ENCODE measurements at regions not wholly inside any gene's neighbourhood (a gene's known extent, or its start where the extent isn't known, plus 50 kb on each side); places are given as distances from the start of the nearest gene placed in this dataset.

DNA sequence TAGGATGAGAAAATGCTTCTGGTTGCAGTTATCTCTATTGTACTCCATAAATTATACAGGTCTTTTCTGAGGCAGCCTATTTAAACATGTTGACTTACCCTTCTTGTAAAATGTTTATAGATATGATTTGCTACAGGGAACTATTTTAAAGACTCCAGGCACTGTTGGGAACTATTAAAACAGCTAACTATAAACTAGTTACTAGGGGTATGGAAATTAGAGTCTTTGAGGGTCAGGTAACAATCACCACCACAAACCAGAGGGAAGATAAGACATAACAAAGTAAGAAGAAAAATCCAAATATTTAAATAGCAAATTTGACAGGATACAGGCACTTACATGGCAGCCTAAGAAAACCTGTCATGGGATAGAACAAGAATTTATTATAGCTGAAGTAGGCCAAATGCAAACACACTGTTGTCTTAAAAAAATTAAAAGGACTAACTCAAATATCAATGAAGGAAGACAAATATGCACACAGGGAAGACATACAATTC lies 251.0 kb upstream of the CWC22 start:
- Histone ChIP-seq H3K9ac (no peak overlapping the region), H3K79me2 (ENCODE audit: insufficient read depth) (no peaks in the 10 kb centered on the region), H3F3A (replicated peaks; ENCODE audit: insufficient read depth) (no peaks in the 10 kb centered on the region), H3K9me2 (no peaks in the 10 kb centered on the region), H3K27me3 (ENCODE audit: insufficient read depth) (no peaks in the 10 kb centered on the region), H3K9me3 (no peaks in the 10 kb centered on the region), H3K4me3 (ENCODE audit: low read depth in 2 of 2, low read length in 1 of 2) (no peak overlapping the region), H3K27ac (ENCODE audit: low read depth in 2 of 2, low read length in 1 of 2) (no peak overlapping the region), H3K4me1 (ENCODE audit: control insufficient read depth in 1 of 2, insufficient read depth in 2 of 2, low read depth in 1 of 2, low read length in 1 of 2) (no peaks in the 10 kb centered on the region), H4K20me1 (ENCODE audit: insufficient read depth) (no peaks in the 10 kb centered on the region), H3K4me2 (no peak overlapping the region), H3K36me3 (replicated peaks in 1 of 2; ENCODE audit: control insufficient read depth in 1 of 2, insufficient read depth in 2 of 2, low read length in 1 of 2) (no peaks in the 10 kb centered on the region), H2AFZ (ENCODE audit: low read depth) (no peak overlapping the region)
- TF ChIP-seq MEF2A (IDR thresholded peaks at IDR 0.05; ENCODE audit: borderline replicate concordance, low read depth) (no peak), JUND (IDR thresholded peaks at IDR 0.05) (no peak), TEAD4 (IDR thresholded peaks at IDR 0.05; ENCODE audit: borderline replicate concordance, insufficient read depth) (no peak), USF2 (IDR thresholded peaks at IDR 0.05; ENCODE audit: borderline replicate concordance, low read depth, low read length) (no peak), EZH2phosphoT487 (IDR thresholded peaks at IDR 0.05; ENCODE audit: borderline replicate concordance, low read depth) (no peak), SMC3 (IDR thresholded peaks at IDR 0.05; ENCODE audit: low read depth, low read length) (no peak)
- ChIA-PET POLR2A (no interaction called here), CTCF (no interaction called here)
- DNase-seq, result no peak

DNA sequence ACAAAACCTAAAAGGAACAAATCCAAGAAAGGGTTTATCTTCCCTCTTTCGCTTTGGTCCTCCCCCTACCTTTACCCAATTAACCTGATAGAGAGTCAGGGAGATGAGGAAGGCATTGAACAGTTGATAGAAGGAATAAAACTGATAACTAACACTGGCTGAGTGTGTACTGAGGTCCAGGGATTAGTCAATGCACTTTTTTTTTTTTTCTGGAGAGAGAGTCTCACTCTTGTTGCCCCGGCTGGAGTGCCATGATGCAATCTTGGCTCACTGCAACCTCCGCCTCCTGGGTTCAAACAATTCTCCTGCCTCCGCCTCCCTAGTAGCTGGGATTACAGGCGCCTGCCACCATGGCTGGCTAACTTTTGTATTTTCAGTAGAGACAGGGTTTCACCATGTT lies 250.2 kb upstream of the CWC22 start:
- Histone ChIP-seq H3K9me3 (no peaks in the 10 kb centered on the region), H3K27me3 (ENCODE audit: insufficient read depth) (no peaks in the 10 kb centered on the region), H3K9me2 (no peaks in the 10 kb centered on the region), H3F3A (replicated peaks; ENCODE audit: insufficient read depth) (no peaks in the 10 kb centered on the region), H3K9ac (no peak overlapping the region), H3K4me3 (ENCODE audit: low read depth in 2 of 2, low read length in 1 of 2) (no peak overlapping the region), H3K79me2 (ENCODE audit: insufficient read depth) (no peaks in the 10 kb centered on the region), H3K4me1 (ENCODE audit: control insufficient read depth in 1 of 2, insufficient read depth in 2 of 2, low read depth in 1 of 2, low read length in 1 of 2) (no peaks in the 10 kb centered on the region), H3K27ac (ENCODE audit: low read depth in 2 of 2, low read length in 1 of 2) (no peak overlapping the region), H3K4me2 (no peak overlapping the region), H3K36me3 (replicated peaks in 1 of 2; ENCODE audit: control insufficient read depth in 1 of 2, insufficient read depth in 2 of 2, low read length in 1 of 2) (no peaks in the 10 kb centered on the region), H4K20me1 (ENCODE audit: insufficient read depth) (no peaks in the 10 kb centered on the region), H2AFZ (ENCODE audit: low read depth) (no peak overlapping the region)
- TF ChIP-seq TAF1 (IDR thresholded peaks at IDR 0.05; ENCODE audit: borderline replicate concordance, low read depth, low read length) (no peak), YY1 (IDR thresholded peaks at IDR 0.05; ENCODE audit: low read depth) (no peak), RFX5 (IDR thresholded peaks at IDR 0.05; ENCODE audit: low read length) (no peak), RAD21 (IDR thresholded peaks at IDR 0.05; ENCODE audit: low read length) (no peak), SIN3A (IDR thresholded peaks at IDR 0.05; ENCODE audit: borderline replicate concordance, low read depth, low read length) (no peak), NRF1 (IDR thresholded peaks at IDR 0.05; ENCODE audit: low read depth, low read length) (no peak), GABPA (IDR thresholded peaks at IDR 0.05; ENCODE audit: low read depth) (no peak), SMC3 (IDR thresholded peaks at IDR 0.05; ENCODE audit: low read depth, low read length) (no peak), MEF2A (IDR thresholded peaks at IDR 0.05; ENCODE audit: borderline replicate concordance, low read depth) (no peak)
- TF ChIP-seq, protein P1, sequence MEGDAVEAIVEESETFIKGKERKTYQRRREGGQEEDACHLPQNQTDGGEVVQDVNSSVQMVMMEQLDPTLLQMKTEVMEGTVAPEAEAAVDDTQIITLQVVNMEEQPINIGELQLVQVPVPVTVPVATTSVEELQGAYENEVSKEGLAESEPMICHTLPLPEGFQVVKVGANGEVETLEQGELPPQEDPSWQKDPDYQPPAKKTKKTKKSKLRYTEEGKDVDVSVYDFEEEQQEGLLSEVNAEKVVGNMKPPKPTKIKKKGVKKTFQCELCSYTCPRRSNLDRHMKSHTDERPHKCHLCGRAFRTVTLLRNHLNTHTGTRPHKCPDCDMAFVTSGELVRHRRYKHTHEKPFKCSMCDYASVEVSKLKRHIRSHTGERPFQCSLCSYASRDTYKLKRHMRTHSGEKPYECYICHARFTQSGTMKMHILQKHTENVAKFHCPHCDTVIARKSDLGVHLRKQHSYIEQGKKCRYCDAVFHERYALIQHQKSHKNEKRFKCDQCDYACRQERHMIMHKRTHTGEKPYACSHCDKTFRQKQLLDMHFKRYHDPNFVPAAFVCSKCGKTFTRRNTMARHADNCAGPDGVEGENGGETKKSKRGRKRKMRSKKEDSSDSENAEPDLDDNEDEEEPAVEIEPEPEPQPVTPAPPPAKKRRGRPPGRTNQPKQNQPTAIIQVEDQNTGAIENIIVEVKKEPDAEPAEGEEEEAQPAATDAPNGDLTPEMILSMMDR (IDR thresholded peaks at IDR 0.05), result no peak
- TF ChIP-seq, protein P2, sequence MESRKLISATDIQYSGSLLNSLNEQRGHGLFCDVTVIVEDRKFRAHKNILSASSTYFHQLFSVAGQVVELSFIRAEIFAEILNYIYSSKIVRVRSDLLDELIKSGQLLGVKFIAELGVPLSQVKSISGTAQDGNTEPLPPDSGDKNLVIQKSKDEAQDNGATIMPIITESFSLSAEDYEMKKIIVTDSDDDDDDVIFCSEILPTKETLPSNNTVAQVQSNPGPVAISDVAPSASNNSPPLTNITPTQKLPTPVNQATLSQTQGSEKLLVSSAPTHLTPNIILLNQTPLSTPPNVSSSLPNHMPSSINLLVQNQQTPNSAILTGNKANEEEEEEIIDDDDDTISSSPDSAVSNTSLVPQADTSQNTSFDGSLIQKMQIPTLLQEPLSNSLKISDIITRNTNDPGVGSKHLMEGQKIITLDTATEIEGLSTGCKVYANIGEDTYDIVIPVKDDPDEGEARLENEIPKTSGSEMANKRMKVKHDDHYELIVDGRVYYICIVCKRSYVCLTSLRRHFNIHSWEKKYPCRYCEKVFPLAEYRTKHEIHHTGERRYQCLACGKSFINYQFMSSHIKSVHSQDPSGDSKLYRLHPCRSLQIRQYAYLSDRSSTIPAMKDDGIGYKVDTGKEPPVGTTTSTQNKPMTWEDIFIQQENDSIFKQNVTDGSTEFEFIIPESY (IDR thresholded peaks at IDR 0.05; ENCODE audit: borderline replicate concordance, low read depth), result no peak
- ChIA-PET POLR2A (no interaction called here), CTCF (no interaction called here)
- 70% methylated on average over 5 of the region's 5 CpGs for WGBS (ENCODE audit: low lambda C conversion rate)
- DNase-seq, result no peak

All from SK-N-SH (cell line).